ENCODE measurements at regions not wholly inside any gene's neighbourhood (a gene's known extent, or its start where the extent isn't known, plus 50 kb on each side); places are given as distances from the start of the nearest gene placed in this dataset.
"Not testable (repeated sequence)": the region's sequence is repeated elsewhere in the genome, so short reads cannot be mapped to it uniquely, and the experiment has no call there.

DNA sequence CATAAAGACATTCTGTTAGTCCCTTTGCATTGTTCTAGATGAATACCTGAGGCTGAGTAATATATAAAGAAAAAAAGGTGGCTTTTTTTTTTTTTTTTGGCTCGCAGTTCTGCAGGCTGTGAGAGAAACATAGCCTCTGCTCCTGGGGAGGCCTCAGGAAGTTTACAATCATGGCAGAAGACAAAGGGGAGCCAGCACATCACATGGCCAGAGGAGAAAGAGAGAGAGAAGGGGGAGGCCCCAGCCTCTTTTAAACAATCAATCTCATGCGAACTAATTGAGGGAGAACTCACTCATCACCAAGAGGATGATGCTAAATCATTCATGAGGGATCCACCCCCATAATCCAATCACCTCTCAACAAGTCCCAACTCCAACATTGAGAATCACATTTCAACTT is 364.0 kb upstream of the EPHA5 start:
- FAIRE-seq (no peak), DNase-seq (ENCODE audit: low spot score in 2 of 2) (no peak)

DNA sequence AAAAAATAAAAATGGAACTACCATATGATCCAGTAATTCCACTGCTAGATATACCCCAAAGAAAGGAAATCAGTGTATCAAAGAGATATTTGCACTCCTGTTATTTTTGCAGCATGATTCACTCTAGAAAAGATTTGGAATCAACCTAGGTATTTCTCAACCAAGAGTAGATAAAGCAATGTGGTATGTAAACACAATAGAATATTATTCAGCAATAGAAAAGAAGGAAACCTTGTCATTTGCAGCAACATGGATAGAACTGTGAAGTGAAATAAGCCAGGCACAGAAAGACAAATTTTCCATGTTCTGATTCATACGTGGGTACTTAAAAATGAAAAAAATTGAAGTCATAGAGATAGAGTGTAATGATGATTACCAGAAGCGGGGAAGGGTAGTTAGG is 362.3 kb upstream of the EPHA5 start:
- DNase-seq (ENCODE audit: low spot score in 2 of 2) = no peak

DNA sequence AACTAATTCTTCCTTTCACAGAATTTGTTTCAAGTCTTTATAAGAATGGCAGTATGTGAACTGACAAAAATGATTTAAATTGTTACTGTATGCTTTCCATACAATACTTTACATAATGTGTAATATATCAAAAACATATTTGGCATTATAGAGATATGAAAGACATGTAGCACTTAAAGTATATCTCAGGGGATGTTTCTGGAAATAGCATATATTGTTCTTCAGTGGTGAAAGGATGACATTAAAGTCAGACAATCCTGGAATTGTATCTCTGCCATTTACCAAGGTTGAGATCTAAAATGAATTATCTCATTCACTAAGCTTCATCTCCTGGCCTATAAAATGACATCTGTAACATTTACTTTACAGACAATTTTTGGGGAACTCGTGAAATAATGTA is 358.4 kb upstream of the EPHA5 start:
- FAIRE-seq = no peak

More for the DNA sequence above, 362.3 kb upstream of the EPHA5 start:
- FAIRE-seq = no peak

DNA sequence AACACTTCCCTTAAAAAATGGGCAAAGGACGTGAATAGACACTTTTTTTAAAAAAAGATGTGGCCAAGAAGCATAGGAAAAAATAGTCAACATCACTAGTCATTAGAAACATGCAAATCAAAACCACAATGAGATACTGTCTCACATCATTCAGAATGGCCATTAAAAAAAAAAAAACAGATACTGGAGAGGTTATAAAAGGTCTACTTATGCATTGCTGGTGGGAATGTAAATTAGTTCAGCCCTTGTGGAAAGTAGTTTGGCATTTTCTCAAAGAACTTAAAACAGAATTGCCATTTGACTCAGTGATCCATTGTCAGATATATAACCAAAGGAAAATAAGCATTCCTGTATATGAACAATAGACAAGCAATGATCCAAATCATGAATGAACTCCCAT is 352.8 kb upstream of the EPHA5 start:
- DNase-seq (ENCODE audit: low spot score in 2 of 2) (no peak), FAIRE-seq (no peak)

More for the DNA sequence above, 358.4 kb upstream of the EPHA5 start:
- DNase-seq (ENCODE audit: low spot score in 2 of 2) = no peak

DNA sequence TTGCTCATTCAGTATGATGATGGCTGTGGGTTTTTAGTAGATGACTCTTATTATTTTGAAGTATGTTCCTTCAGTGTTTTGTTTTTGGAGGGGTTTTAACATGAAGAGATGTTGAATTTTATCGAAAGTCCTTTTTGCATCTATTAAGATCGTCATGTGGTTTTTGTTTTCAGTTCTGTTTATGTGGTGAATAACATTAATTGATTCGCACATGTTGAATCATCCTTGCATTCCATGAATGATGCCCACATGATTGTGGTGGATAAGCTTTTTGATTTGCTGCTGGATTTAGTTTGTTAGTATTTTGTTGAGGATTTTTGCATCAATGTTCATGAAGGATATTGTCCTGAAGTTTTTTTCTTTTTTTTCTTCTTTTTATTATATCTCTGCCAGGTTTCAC is 347.4 kb upstream of the EPHA5 start:
- no peak for FAIRE-seq

DNA sequence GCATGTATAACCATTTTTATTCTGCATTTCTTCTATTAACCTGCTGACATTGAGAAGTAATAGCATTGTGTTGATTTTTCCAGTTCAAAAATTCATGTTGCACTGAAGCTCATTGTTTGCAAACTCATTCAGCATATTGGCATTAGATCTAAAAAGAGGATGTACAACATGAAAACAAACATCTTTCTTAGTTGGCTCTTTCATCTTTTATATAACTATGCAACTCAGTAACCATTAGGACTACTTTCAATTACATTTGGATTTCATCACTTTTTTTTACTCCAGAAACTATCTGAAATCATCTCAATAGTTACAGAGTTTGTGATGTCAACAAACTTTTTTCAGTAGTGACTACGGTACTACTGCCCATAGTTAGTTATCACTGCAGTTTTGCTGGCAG is 346.0 kb upstream of the EPHA5 start:
- FAIRE-seq (no peak), DNase-seq (ENCODE audit: low spot score in 2 of 2) (no peak)

More for the DNA sequence above, 347.4 kb upstream of the EPHA5 start:
- DNase-seq (ENCODE audit: low spot score in 2 of 2) = no peak

DNA sequence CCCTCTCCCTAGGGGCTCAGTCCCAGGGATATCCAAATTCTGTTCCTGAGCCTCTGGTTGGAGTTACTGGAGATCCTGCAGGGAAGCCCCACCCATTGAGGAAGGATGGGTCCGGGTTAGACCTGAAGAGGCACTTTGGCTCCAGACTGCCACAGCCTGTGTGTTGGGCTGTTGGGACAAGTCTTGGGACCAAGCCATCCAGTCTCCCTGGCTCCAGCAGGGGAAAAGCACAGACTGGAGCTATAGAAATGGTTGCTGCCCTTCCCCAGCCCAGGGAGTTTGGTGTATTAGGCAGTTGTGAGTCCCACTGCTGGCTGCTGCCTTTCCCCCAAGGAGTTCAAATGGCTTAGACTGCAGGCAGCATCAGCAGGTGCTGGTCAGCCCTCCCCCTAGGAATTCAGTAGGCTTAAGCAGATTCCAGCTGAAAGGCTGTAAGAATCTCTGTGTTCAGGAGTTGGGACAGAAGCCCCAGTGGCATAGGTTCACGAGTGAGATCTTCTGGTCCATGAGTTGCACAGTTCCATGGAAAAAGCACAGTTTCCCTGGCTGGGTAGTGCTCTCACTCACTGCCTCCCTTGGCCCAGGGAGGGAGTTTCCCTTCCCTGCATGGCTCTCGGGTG is 344.0 kb upstream of the EPHA5 start:
- DNase-seq (ENCODE audit: low spot score in 2 of 2) = no peak
- no peak for FAIRE-seq

DNA sequence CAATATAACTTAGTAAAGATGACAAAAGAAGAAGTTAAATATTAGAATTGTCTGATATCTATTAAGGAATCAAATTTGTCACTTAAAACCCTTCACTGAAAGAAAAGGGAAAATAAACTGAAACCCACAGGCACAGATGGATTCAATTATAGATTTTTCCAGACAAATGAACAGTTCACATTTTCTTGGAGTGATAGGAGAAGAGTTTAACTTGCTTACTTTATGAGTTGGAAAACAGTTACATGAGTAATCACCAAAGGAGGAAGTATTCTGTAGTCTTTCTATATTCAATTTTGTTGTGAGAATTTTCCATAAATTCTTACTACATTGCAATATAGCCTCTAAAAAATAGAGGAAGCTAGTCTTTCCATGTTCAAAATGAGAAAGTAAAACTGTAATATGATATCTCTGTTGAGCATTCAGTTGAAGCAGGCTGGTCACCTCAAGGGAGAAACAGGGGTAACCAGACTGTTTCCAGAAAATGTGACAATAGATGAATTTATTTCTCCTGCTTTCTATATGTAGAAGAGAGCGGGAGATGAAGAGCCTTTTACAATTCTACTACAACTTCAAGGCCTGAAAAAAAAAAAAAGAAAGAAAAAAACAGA is 330.3 kb upstream of the EPHA5 start:
- DNase-seq (ENCODE audit: low spot score in 2 of 2) (no peak), FAIRE-seq (no peak)

DNA sequence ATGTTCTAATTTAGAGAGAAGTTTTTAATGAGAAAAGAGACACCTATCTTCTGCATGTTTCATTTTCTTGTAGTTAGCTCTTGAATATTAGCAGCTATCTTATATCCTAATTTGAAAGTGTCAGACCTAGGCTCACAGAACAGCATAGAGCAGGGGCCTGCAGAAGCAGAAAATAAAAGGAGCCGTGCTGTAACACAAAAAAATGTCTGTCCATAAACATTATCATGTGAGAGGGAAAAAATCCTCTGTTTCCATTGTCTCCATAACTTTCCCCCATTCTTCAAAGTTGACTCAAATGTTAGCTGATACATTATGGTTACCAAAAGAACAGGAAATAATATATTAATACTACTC is 329.2 kb upstream of the EPHA5 start:
- DNase-seq (ENCODE audit: low spot score in 2 of 2) = no peak
- FAIRE-seq = no peak

DNA sequence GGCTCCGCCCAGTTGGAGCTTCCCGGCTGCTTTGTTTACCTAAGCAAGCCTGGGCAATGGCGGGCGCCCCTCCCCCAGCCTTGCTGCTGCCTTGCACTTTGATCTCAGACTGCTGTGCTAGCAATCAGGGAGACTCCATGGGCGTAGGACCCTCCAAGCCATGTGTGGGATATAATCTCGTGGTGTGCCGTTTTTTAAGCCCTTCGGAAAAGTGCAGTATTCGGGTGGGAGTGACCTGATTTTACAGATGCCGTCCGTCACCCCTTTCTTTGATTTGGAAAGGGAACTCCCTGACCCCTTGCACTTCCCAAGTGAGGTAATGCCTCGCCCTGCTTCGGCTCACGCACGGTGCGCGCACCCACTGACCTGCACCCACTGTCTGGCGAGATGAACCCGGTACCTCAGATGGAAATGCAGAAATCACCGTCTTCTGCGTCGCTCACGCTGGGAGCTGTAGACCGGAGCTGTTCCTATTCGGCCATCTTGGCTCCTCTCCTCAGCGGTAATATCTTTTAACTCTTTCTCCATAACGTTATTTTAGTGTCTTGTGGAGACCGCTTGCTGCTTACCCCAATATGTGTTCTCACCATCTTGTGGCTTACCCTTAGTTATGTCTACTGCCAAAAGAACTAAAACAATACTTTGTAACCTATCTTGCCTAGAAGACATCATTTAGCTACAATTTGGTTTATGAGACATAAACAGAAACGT is 328.7 kb upstream of the EPHA5 start:
- not testable (repeated sequence) for FAIRE-seq; DNase-seq (ENCODE audit: low spot score in 2 of 2)

DNA sequence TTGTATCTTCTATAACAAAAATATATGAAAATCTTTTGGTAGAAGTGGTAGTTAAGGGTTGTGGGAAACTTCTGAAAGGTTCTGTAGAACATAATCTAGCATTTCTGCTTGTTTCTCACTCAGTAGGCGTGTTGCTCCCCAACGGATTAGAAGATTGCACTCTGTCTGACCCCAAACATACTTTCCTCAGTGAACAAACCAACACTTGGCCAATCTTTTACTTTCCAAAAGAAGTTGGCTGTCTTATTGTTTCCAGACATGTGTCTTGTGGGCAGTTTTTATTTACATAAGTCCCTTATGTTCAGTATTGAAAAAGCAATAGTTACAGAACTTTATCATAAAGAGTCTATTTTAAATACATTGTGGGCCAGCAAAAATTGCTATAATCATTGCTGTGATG is 312.8 kb upstream of the EPHA5 start:
- no peak for DNase-seq (ENCODE audit: low spot score in 2 of 2)
- FAIRE-seq = no peak

DNA sequence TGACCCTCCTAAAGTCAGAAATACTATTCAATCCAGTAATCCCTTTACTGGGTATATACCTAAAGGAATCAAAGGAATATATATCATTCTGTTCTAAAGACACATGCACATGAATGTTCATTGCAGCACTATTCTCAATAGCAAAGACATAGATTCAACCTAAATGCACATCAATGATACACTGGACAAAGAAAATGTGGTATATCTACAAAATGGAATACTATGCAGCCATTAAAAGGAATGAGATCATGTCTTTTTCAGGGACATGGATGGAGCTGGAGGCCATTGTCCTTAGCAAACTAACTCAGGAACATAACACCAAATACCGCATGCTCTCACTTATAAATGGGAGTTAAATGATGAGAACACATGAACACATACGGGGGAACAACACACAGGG is 306.0 kb upstream of the EPHA5 start:
- no peak for DNase-seq (ENCODE audit: low spot score in 2 of 2)
- FAIRE-seq = no peak

DNA sequence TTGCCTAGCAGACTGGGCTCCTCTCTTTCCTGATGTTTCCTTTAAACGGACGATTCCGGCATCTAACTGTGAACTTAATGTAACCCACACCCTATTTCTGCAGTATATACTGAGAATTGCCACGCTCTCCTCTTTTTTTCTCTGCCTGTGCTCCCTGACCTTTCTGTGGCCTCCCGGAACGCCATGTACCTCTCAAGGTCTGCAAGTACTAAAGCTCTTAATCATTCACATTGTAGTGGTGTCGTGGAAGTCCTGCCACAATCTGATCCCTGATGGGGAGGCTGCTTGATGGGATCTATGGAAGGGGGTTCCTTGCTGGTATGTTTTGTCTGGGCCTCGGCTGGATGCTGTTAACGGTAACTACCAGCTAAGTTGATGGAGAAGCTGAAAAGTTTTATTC is 302.9 kb upstream of the EPHA5 start:
- FAIRE-seq = no peak

DNA sequence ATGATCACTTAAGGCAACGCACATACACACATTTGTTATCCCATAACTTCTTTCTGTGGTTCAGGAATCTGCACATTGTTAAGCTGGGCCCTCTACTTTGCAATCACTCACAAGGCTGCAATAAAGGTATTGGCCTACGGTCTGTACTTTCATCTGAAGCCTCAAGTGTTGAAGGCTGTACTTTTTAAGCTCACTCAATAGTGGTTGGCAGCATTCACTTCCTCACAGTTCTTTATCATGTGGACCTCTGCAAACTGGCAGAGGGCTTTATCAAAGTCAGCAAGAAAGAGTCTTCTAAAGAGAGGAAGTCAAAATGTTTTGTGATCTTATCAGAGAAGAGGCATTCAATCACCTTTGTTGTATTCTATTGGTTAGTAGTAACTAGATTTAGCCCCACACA is 301.4 kb upstream of the EPHA5 start:
- FAIRE-seq (no peak), DNase-seq (ENCODE audit: low spot score in 2 of 2) (no peak)

More for the DNA sequence above, 302.9 kb upstream of the EPHA5 start:
- no peak for DNase-seq (ENCODE audit: low spot score in 2 of 2)

DNA sequence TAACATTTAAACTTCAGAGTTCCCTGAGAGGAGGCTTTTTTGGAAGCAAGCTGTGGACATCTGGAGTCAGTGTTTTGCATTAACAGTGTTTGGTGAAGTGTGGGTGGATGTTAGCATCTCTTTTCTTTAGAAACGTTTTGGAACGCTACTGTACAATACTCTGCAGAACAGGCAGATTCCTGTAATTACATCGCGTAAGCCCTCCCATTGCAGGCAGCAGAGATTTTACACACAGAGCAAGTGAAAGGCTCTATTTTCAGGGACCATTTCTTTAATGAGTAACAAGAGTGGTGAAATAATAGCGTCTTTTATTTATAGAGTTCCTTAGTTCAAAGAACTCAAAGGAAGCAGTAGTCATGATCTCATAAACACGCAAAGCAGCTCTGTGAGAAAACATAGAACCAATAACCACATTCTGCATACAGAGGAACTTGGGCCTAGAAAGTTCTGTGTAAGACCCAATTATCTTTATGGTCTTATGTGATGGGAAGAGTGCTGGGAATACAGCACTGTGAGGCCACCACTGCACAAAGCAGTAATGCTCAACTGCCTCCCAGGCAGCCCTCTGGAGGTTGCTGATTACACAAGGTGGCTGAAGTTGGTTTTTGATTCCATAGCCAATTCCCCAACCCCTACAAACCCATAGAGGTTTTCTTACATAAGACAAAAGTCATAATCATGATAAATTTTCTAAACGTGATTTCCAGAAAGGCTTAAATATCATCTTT is 298.7 kb upstream of the EPHA5 start:
- FAIRE-seq = no peak

DNA sequence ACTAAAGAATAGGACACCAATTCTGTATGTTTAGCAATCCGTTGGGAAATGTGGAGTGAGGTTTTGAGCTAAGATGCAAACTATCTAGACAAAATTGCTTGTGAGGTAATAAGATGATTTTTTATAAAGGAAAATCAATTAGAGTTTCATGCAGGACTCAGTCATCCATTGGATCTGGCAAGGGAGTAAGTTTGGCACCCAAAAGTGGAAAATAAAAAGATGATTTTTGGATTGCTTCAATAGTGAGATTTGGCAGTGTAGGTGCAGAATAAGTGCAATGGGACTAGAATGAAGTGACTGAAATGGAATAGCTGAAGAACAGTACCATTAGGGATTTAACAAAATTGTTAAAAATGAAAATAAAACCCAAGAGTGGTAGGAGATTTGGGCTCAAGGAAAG is 290.5 kb upstream of the EPHA5 start:
- no peak for FAIRE-seq
- no peak for DNase-seq (ENCODE audit: low spot score in 2 of 2)

More for the DNA sequence above, 298.7 kb upstream of the EPHA5 start:
- no peak for DNase-seq (ENCODE audit: low spot score in 2 of 2)

DNA sequence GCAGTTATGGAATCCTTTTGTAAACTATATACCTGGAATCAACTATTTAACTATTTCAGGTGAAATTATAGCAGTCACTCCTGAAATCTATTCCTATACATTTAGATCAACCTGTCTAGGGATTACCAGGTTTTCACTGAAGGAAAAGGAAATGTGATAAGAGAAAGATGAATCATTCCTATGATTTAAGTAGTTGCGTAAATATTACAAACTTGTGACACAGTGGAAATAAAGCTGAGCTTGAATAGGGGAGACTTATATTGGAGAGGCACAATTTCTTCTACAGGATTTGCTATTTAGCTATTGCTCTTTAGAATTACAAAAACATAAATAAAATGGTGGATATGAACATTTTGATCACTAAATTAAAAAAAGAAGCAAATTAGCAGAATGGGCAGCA is 284.1 kb upstream of the EPHA5 start:
- no peak for DNase-seq (ENCODE audit: low spot score in 2 of 2)
- no peak for FAIRE-seq

DNA sequence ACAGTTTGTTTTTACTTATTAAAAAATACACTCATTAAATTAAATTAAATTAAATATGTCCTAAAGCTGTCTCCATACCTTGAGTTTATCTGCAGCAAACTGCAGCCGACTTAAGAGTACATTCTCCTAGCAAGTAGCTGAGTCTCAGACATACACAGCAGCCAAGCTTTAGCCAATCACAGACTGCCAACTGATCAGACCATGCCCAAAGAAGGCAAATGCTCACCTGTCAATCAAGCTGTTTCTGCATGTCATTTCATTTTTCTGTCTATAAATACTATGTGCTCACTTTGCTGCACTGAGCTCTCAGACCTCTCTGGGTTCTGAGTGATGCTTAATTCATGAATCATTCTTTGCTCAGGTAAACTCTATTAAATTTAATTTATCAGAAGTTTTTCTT is 280.9 kb upstream of the EPHA5 start:
- DNase-seq (ENCODE audit: low spot score in 2 of 2) (no peak), FAIRE-seq (no peak)

DNA sequence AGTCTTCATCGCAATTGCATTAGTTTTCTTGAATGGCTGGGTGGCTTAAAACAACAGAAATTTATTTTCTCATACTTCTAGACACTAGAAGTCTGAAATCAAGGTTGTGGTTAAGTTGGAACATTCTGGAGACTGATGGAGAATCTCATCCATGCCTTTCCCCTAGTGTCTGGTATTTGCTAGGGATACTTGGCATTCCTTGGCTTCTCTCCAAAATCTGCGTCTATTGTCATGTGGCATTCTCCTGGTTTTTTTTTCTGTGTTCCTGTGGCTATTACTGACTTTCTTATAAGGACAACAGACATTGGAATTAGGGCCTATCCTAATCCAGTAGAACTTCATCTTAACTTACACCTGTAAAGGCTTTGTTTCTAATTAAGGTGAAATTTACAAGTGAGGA is 272.8 kb upstream of the EPHA5 start:
- DNase-seq (ENCODE audit: low spot score in 2 of 2) (no peak), FAIRE-seq (no peak)

DNA sequence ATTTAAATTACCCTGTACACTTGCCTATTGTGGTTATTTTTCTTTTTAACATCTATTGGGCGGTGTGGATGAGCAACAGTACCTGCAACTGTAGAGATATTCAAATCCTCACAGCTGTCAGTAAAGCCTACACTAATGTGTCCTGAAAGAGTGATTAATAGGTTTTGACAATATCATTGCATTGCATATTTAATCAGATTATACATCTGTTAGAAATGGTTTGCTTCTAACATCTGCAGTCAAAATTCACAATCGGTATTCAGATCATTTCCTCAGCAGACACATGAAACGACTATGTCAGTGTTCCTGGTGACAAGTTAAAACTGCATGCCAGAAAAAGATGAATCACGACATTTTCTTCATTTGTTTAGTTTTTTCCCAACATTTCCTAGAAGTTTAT is 254.6 kb upstream of the EPHA5 start:
- no peak for FAIRE-seq
- DNase-seq (ENCODE audit: low spot score in 2 of 2) = no peak

DNA sequence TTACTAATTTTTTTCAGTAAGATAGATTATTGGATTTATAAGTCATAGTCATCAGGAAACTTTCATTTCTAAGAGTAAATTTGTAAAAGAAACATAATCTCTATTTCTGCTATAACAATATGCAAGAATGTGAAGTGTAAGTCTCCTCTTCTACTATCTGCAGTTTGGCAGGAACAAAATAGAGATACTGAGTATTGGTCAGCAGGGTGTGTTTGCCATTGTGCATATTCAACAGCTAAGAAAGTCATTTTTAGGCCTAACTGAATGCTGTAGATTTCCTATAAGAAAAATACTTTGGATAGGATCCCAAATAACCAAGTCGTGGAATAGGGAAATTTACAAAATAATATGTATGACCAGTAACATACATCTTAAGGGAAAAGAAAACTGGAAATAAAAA is 253.3 kb upstream of the EPHA5 start:
- FAIRE-seq = no peak

More for the DNA sequence above, 253.3 kb upstream of the EPHA5 start:
- DNase-seq (ENCODE audit: low spot score in 2 of 2) = no peak
